ENCODE measurements at regions not wholly inside any gene's neighbourhood (a gene's known extent, or its start where the extent isn't known, plus 50 kb on each side); places are given as distances from the start of the nearest gene placed in this dataset.

DNA sequence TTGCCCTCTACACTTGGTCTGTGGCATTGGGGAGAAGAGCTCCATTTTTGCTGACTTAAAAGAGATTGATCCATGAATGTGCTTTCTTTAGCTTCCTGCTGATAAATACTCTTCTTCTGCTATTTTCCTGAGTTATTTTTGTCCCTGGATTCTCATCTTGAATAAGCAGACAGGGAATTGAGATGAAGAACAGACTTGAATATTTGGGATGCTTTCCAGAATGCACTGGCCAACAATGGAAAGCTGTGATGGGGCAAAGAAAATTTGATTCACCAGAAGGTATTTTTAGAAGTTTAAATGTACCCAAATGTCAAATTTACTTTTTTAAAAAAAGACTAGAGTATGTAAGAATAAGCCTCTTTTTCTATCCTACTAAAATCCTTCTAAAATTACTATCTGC is 309.9 kb upstream of the PPP1R2C start:
- no peak overlapping the region for H3K27ac ChIP-seq
- no peaks in the 10 kb centered on the region for H3K27me3 ChIP-seq
- no peak for DNase-seq
- H3K9me3 ChIP-seq = no peaks in the 10 kb centered on the region
- TF ChIP-seq CTCF (IDR thresholded peaks at IDR 0.05) = no peak
- H3K4me3 ChIP-seq = no peak overlapping the region
- H3K36me3 ChIP-seq = no peaks in the 10 kb centered on the region
- intact Hi-C loops (cut with DNase I; ENCODE audit: low total_unique reads) = no loop called here
- H3K4me1 ChIP-seq = no peaks in the 10 kb centered on the region

- no peak for TF ChIP-seq CTCF (IDR thresholded peaks at IDR 0.05)
- H3K9me3 ChIP-seq = no peaks in the 10 kb centered on the region
- no peaks in the 10 kb centered on the region for H3K27me3 ChIP-seq
- H3K4me1 ChIP-seq = no peaks in the 10 kb centered on the region
- H3K4me3 ChIP-seq = no peak overlapping the region
- no peak for DNase-seq
- no peak overlapping the region for H3K27ac ChIP-seq
- intact Hi-C loops (cut with DNase I; ENCODE audit: low total_unique reads) = no loop called here
- no peaks in the 10 kb centered on the region for H3K36me3 ChIP-seq
Observed at GRCh38 chrX:43096830-43097229, 318.9 kb upstream of the PPP1R2C start.

DNA sequence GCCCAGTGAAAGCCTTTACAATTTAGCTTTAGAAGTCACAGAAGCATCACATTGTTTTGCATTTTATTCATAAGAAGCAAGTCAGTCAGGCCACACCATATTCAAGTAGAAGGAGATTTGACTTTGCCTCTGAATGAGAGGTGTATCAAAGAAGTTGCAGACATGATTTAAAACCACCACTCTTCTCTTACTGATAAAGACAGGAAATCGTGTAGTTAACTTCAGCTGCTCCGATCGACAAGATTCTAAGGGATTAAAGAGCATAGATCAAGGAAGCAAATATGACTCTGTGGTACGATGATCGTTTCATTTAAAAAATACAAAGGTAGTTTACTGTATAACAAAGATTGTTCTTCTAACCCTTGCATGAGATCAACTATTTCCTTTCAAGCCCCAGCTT is 328.0 kb upstream of the PPP1R2C start:
- H3K27me3 ChIP-seq = no peaks in the 10 kb centered on the region
- no peaks in the 10 kb centered on the region for H3K36me3 ChIP-seq
- no peak overlapping the region for H3K27ac ChIP-seq
- DNase-seq = no peak
- no peaks in the 10 kb centered on the region for H3K4me1 ChIP-seq
- H3K4me3 ChIP-seq = no peak overlapping the region
- intact Hi-C loops (cut with DNase I; ENCODE audit: low total_unique reads) = no loop called here
- H3K9me3 ChIP-seq = no peaks in the 10 kb centered on the region
- no peak for TF ChIP-seq CTCF (IDR thresholded peaks at IDR 0.05)

DNA sequence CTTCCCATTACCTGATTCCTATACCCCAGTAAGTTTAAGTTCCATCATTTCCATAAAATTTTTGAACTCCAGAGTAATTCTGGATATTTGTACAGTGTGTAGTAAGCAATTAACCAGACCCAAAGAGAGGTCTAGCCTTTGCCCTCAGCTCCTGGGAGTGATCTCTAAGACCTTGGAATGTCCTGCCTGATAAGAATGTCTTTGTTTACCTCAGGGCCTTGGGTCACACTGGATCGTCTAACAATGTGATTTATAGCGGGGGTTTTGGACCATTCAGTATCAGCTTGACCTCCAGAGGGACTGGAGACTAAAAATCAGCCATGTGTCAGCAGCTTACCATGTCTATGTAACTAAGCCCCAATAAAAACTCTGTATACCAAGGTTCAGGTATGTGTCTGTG is 330.9 kb upstream of the PPP1R2C start:
- no peaks in the 10 kb centered on the region for H3K36me3 ChIP-seq
- no peak overlapping the region for H3K27ac ChIP-seq
- H3K4me3 ChIP-seq = no peak overlapping the region
- no peak for DNase-seq
- no peaks in the 10 kb centered on the region for H3K27me3 ChIP-seq
- intact Hi-C loops (cut with DNase I; ENCODE audit: low total_unique reads) = no loop called here
- no peaks in the 10 kb centered on the region for H3K4me1 ChIP-seq
- no peak for TF ChIP-seq CTCF (IDR thresholded peaks at IDR 0.05)
- H3K9me3 ChIP-seq = no peaks in the 10 kb centered on the region

DNA sequence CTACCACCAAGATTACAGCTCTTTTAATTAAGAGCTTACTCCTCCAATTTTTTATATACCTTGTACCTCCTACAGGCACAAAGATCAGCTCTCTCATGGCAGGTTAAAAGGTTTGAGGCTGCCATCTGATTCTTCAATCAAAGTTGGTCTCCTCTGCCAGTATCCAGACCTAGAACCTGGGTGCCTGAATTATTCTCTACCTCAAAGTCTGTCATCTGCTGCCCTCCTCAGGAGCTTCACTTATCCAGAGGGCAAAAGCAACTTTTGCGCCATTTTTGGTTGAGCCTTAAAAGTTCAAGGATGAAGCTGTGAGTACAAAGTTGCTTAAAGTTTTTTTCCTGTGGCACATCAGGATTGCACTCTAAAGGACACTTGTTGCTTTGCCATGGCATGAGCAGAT is 343.7 kb upstream of the PPP1R2C start:
- intact Hi-C loops (cut with DNase I; ENCODE audit: low total_unique reads) = no loop called here
- no peak for DNase-seq
- no peak for TF ChIP-seq CTCF (IDR thresholded peaks at IDR 0.05)

GRCh38 chrX:43139645-43140044 is 361.7 kb upstream of the PPP1R2C start:
- H3K9me3 ChIP-seq = no peaks in the 10 kb centered on the region
- no peak for TF ChIP-seq CTCF (IDR thresholded peaks at IDR 0.05)
- no peak for DNase-seq
- peaks cover 0 to 6% (median 0%) of the 10 kb centered on the region in 4 donors for H3K4me1 ChIP-seq
- intact Hi-C loops (cut with DNase I; ENCODE audit: low total_unique reads) = no loop called here
- H3K36me3 ChIP-seq = no peaks in the 10 kb centered on the region
- H3K4me3 ChIP-seq = no peak overlapping the region
- H3K27me3 ChIP-seq = no peaks in the 10 kb centered on the region
- H3K27ac ChIP-seq = no peak overlapping the region

More for the DNA sequence above, 343.7 kb upstream of the PPP1R2C start:
- Histone ChIP-seq H3K27ac (no peak overlapping the region), H3K4me3 (no peak overlapping the region), H3K36me3 (no peaks in the 10 kb centered on the region), H3K4me1 (no peaks in the 10 kb centered on the region), H3K9me3 (no peaks in the 10 kb centered on the region), H3K27me3 (no peaks in the 10 kb centered on the region)
